ENCODE measurements at regions not wholly inside any gene's neighbourhood (a gene's known extent, or its start where the extent isn't known, plus 50 kb on each side); places are given as distances from the start of the nearest gene placed in this dataset.
"Not testable (repeated sequence)": the region's sequence is repeated elsewhere in the genome, so short reads cannot be mapped to it uniquely, and the experiment has no call there.

DNA sequence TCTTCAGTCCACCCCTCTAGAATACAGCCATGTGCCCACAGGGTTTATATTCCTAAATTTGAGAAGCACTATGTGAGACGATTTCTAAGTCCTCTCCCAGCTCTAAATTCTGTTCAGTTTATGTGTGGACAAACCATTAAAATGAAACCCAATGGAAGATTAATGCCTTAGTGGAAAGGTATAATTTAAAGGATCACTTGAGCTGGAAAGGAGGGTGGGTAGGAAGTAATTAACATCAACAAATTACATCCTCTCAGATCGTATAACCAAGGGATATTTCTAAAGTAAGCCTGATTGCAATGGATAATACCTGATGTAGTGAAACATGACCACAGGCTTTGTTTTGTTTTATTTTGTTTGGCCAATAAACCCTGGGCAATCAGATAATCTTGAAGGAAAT is 511.0 kb upstream of the COBL start:
- H3K4me1 ChIP-seq (ENCODE audit: control insufficient read depth, insufficient read depth, low read length) = no peaks in the 10 kb centered on the region
- no peaks in the 10 kb centered on the region for H3K36me3 ChIP-seq (ENCODE audit: control insufficient read depth, insufficient read depth, low read length)
- peaks cover 10% of the 10 kb centered on the region for H3K9me3 ChIP-seq (ENCODE audit: control insufficient read depth, insufficient read depth, low read depth, low read length)
- no peak overlapping the region for H3K4me3 ChIP-seq (ENCODE audit: low read depth, low read length)
- H3K27ac ChIP-seq (ENCODE audit: low read depth, low read length) = no peak overlapping the region
- H3K9ac ChIP-seq (ENCODE audit: low read length) = no peak overlapping the region
- no peaks in the 10 kb centered on the region for H3K27me3 ChIP-seq (ENCODE audit: control insufficient read depth, insufficient read depth, low read length)

DNA sequence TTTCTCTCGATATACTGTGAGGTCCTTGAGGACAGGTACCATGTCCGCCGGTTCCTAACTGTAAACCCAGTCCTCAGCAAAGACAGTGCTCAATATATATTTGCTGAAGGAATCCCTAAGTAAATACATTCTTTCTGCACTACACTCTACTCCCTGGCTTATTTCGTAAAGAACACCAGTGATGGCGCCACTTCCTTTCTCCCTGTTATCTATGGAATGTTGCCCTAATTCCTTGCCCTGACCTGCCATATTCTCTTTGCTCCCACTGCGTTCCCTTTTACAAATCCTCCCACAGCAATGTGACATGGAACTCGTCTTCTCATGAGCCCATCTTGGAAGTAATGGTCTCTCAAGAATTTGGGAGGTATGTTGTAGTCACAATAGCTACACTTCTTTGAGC is 507.4 kb upstream of the COBL start:
- Histone ChIP-seq H3K36me3 (ENCODE audit: control insufficient read depth, insufficient read depth, low read length) (no peaks in the 10 kb centered on the region), H3K4me3 (ENCODE audit: low read depth, low read length) (no peak overlapping the region), H3K27ac (ENCODE audit: low read depth, low read length) (no peak overlapping the region), H3K9me3 (ENCODE audit: control insufficient read depth, insufficient read depth, low read depth, low read length) (peaks cover 9% of the 10 kb centered on the region; the same call in 1 of the 2 replicates), H3K27me3 (ENCODE audit: control insufficient read depth, insufficient read depth, low read length) (no peaks in the 10 kb centered on the region), H3K4me1 (ENCODE audit: control insufficient read depth, insufficient read depth, low read length) (no peaks in the 10 kb centered on the region), H3K9ac (ENCODE audit: low read length) (no peak overlapping the region)

DNA sequence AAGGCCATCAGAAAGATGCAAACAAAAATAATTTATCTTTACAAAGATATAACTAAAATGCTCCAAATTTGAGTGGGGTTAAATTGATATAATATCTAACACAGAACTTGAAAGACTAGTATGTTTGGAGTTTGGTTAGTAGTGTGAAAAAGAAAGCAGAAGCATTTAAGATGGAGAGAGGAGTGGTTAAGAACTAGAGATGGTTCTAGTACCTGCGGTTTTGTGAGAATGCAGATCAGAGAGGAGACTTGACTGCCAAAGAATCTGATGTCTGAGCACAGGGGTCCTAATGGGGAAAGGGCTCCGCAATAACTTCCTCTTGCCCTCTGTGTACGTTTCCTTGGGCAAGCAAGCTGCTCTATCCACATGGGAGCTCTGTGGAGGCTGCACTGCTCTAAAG is 506.8 kb upstream of the COBL start:
- Histone ChIP-seq H3K27ac (ENCODE audit: low read depth, low read length) (no peak overlapping the region), H3K27me3 (ENCODE audit: control insufficient read depth, insufficient read depth, low read length) (no peaks in the 10 kb centered on the region), H3K36me3 (ENCODE audit: control insufficient read depth, insufficient read depth, low read length) (no peaks in the 10 kb centered on the region), H3K9me3 (ENCODE audit: control insufficient read depth, insufficient read depth, low read depth, low read length) (peaks cover 9% of the 10 kb centered on the region; the same call in 1 of the 2 replicates), H3K9ac (ENCODE audit: low read length) (no peak overlapping the region), H3K4me1 (ENCODE audit: control insufficient read depth, insufficient read depth, low read length) (no peaks in the 10 kb centered on the region), H3K4me3 (ENCODE audit: low read depth, low read length) (no peak overlapping the region)

DNA sequence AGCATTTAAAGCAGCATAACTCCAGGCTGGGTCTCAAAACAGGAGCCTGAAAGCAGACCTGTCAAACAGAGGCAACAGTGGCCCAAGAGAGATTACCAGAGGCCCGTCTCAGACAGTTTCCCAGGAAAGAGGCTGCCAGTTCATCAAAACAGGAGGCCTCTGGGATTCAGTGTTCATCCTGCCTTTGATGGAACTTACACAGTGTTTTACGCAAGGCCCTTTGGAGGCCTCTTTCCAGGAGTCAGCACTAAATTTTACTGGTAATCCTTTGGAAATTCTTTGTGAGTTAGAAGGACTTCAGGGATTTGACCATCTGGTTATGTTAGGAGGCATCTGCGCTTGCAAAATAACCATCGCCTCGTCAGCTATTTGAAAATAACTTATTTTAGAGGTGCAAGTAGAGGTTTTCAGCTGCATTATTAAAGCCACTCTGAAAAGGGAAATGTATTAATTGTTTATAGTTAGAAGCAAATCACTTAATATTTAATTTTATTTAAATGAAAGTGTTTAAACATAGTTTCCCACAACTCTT is 501.2 kb upstream of the COBL start:
- Histone ChIP-seq H3K9ac (ENCODE audit: low read length) (no peak overlapping the region), H3K4me1 (ENCODE audit: control insufficient read depth, insufficient read depth, low read length) (no peaks in the 10 kb centered on the region), H3K27me3 (ENCODE audit: control insufficient read depth, insufficient read depth, low read length) (no peaks in the 10 kb centered on the region), H3K4me3 (ENCODE audit: low read depth, low read length) (no peak overlapping the region), H3K9me3 (ENCODE audit: control insufficient read depth, insufficient read depth, low read depth, low read length) (0 out of 2 replicates have a peak, but pooled peaks cover 2% of the 10 kb centered on the region), H3K36me3 (ENCODE audit: control insufficient read depth, insufficient read depth, low read length) (no peaks in the 10 kb centered on the region), H3K27ac (ENCODE audit: low read depth, low read length) (no peak overlapping the region)

DNA sequence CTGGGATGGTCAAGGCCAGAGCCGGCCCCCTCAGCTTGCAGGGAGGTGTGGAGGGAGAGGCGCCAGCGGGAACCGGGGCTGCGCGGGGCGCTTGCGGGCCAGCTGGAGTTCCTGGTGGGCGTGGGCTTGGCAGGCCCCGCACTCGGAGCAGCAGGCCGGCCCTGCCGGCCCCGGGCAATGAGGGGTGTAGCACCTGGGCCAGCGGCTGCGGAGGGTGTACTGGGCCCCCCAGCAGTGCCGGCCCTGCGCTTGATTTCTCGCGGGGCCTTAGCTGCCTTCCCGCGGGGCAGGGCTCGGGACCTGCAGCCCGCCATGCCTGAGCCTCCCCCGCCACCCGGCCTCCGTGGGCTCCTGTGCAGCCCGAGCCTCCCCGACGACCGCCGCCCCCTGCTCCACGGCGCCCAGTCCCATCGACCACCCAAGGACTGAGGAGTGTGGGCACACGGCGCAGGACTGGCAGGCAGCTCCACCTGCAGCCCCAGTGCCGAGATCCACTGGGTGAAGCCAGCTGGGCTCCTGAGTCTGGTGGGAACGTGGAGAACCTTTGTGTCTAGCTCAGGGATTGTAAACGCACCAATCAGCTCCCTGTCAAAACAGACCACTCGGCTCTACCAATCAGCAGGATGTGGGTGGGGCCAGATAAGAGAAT is 489.3 kb upstream of the COBL start:
- H3K9me3 ChIP-seq (ENCODE audit: control insufficient read depth, insufficient read depth, low read depth, low read length); H3K9ac ChIP-seq (ENCODE audit: low read length); H3K36me3 ChIP-seq (ENCODE audit: control insufficient read depth, insufficient read depth, low read length); H3K27ac ChIP-seq (ENCODE audit: low read depth, low read length); H3K27me3 ChIP-seq (ENCODE audit: control insufficient read depth, insufficient read depth, low read length); H3K4me1 ChIP-seq (ENCODE audit: control insufficient read depth, insufficient read depth, low read length); H3K4me3 ChIP-seq (ENCODE audit: low read depth, low read length): not testable (repeated sequence)

DNA sequence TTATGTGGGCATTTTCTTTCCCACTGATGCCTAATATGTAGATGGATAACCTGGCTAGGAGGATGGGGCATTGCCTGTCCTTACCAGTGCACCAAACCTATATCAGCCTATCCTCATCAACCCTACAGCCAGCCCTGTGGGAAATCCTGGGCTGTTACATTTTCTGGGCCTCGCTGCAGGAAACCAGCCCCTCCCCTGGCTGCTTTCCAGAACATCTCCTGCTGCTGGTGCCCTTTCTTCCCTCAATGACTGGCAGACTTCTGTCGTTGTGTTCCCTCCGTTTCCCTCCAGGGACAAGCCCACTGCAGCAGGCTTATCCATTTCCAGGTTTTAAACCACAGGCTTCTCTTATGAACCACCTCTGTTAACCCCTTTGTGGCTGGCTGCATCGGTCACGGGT is 486.1 kb upstream of the COBL start:
- H3K4me3 ChIP-seq (ENCODE audit: low read depth, low read length) = no peak overlapping the region
- H3K27ac ChIP-seq (ENCODE audit: low read depth, low read length) = no peak overlapping the region
- no peaks in the 10 kb centered on the region for H3K36me3 ChIP-seq (ENCODE audit: control insufficient read depth, insufficient read depth, low read length)
- H3K27me3 ChIP-seq (ENCODE audit: control insufficient read depth, insufficient read depth, low read length) = no peaks in the 10 kb centered on the region
- H3K9me3 ChIP-seq (ENCODE audit: control insufficient read depth, insufficient read depth, low read depth, low read length) = no peaks in the 10 kb centered on the region
- H3K4me1 ChIP-seq (ENCODE audit: control insufficient read depth, insufficient read depth, low read length) = peaks cover 6% of the 10 kb centered on the region; the same call in 1 of the 2 replicates
- H3K9ac ChIP-seq (ENCODE audit: low read length) = no peak overlapping the region

DNA sequence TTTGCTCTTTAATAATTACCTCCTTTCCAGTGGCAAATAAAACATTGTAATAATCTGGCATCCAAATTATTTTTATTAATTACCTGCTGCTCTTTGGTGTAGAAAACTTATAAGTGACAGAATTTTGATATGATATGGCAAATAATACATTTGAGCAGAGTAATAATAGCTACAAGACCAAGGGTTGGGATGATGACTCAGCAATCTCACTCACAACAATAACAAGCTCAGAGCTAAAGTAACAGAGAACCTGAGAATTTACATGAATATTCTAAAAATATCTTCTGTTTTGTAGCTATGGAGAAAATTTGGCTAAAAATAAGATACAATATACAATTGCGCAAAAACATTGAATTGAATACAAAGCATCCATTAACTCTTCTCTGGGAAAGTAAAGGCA is 480.8 kb upstream of the COBL start:
- Histone ChIP-seq H3K9me3 (ENCODE audit: control insufficient read depth, insufficient read depth, low read depth, low read length) (no peaks in the 10 kb centered on the region), H3K4me3 (ENCODE audit: low read depth, low read length) (no peak overlapping the region), H3K4me1 (ENCODE audit: control insufficient read depth, insufficient read depth, low read length) (no peaks in the 10 kb centered on the region), H3K36me3 (ENCODE audit: control insufficient read depth, insufficient read depth, low read length) (no peaks in the 10 kb centered on the region), H3K27ac (ENCODE audit: low read depth, low read length) (no peak overlapping the region), H3K27me3 (ENCODE audit: control insufficient read depth, insufficient read depth, low read length) (no peaks in the 10 kb centered on the region), H3K9ac (ENCODE audit: low read length) (no peak overlapping the region)

DNA sequence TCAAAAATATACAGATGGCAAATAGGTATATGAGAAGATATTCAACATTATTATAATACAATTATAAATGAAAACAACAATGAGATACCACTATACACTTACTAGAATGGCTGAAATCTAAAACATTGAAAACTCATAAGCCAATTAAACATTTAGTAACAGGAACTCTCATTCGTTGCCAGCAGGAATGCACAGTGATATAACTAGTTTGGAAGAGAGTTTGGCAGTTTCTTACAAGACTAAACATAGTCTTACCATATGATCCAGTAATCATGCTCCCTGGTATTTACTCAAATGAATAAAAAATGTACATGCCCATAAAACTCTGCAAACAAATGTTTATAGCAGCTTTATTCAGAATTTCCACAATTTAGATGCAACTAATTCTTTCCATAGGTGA is 476.2 kb upstream of the COBL start:
- Histone ChIP-seq H3K36me3 (ENCODE audit: control insufficient read depth, insufficient read depth, low read length) (no peaks in the 10 kb centered on the region), H3K9me3 (ENCODE audit: control insufficient read depth, insufficient read depth, low read depth, low read length) (no peaks in the 10 kb centered on the region), H3K9ac (ENCODE audit: low read length) (no peak overlapping the region), H3K27me3 (ENCODE audit: control insufficient read depth, insufficient read depth, low read length) (no peaks in the 10 kb centered on the region), H3K4me1 (ENCODE audit: control insufficient read depth, insufficient read depth, low read length) (no peaks in the 10 kb centered on the region), H3K4me3 (ENCODE audit: low read depth, low read length) (no peak overlapping the region), H3K27ac (ENCODE audit: low read depth, low read length) (no peak overlapping the region)

DNA sequence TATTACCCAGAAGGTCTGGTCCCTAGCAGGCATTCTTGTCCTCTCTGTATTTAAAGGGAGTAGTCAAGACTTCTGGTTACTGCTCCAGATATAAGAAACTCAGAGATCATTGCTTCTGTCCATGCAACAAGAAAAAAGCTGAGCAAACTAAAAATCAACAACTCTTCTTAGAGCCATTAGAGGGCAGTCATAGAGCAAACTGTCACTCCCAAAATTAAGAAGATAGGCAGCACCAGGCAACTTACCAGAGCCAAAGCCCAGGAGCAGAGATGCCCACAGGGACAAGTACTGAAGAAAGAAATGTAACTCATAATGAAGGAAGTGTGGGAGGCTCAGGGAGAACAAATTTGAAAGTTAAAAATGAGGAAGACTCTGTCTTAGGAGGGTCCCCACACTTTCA is 472.9 kb upstream of the COBL start:
- Histone ChIP-seq H3K4me3 (ENCODE audit: low read depth, low read length) (no peak overlapping the region), H3K27me3 (ENCODE audit: control insufficient read depth, insufficient read depth, low read length) (no peaks in the 10 kb centered on the region), H3K27ac (ENCODE audit: low read depth, low read length) (no peak overlapping the region), H3K4me1 (ENCODE audit: control insufficient read depth, insufficient read depth, low read length) (no peaks in the 10 kb centered on the region), H3K36me3 (ENCODE audit: control insufficient read depth, insufficient read depth, low read length) (no peaks in the 10 kb centered on the region), H3K9me3 (ENCODE audit: control insufficient read depth, insufficient read depth, low read depth, low read length) (no peaks in the 10 kb centered on the region), H3K9ac (ENCODE audit: low read length) (no peak overlapping the region)

DNA sequence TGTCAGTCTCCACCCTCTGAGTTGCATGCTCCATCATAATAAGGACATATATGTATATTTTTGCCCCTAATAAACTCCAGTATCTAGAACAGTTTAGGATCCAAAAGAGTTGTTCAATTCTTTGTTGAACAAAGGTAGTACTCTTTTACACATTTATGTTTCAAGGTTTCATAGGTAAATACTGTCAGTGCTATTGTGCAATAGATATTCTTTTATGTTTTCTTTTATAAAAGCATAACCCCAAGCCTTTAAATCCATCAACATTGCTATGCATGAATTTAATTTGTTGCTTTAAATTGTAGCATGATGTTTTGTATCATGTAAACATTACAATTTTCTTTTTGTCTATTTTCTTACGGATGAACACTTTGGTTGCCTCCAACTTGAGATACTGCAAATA is 469.7 kb upstream of the COBL start:
- Histone ChIP-seq H3K36me3 (ENCODE audit: control insufficient read depth, insufficient read depth, low read length) (no peaks in the 10 kb centered on the region), H3K9me3 (ENCODE audit: control insufficient read depth, insufficient read depth, low read depth, low read length) (no peaks in the 10 kb centered on the region), H3K9ac (ENCODE audit: low read length) (no peak overlapping the region), H3K4me1 (ENCODE audit: control insufficient read depth, insufficient read depth, low read length) (no peaks in the 10 kb centered on the region), H3K27me3 (ENCODE audit: control insufficient read depth, insufficient read depth, low read length) (no peaks in the 10 kb centered on the region), H3K4me3 (ENCODE audit: low read depth, low read length) (no peak overlapping the region), H3K27ac (ENCODE audit: low read depth, low read length) (no peak overlapping the region)

DNA sequence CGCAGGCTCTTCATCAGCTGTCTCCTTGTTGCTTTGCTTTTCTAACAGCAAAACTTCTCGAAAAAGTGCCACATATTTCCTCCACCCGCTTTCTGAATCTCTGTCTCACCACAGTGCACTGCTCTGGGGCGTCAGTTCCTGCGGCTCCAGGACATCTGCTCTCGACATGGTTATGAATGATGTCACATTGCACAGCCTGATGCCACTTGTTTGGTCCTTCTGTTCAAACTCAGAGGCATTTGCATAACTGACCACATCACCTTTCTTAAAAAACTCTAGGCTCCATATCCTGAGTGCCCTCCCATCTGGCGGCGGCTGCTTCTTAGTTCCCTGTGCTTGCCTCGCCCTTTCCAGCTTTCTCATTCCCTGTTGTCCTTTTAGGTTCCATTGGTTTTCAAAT is 469.3 kb upstream of the COBL start:
- Histone ChIP-seq H3K27ac (ENCODE audit: low read depth, low read length) (no peak overlapping the region), H3K36me3 (ENCODE audit: control insufficient read depth, insufficient read depth, low read length) (no peaks in the 10 kb centered on the region)

More for the DNA sequence above, 469.3 kb upstream of the COBL start:
- no peaks in the 10 kb centered on the region for H3K4me1 ChIP-seq (ENCODE audit: control insufficient read depth, insufficient read depth, low read length)
- H3K4me3 ChIP-seq (ENCODE audit: low read depth, low read length) = no peak overlapping the region
- no peaks in the 10 kb centered on the region for H3K27me3 ChIP-seq (ENCODE audit: control insufficient read depth, insufficient read depth, low read length)
- H3K9ac ChIP-seq (ENCODE audit: low read length) = no peak overlapping the region
- no peaks in the 10 kb centered on the region for H3K9me3 ChIP-seq (ENCODE audit: control insufficient read depth, insufficient read depth, low read depth, low read length)
